ENCODE measurements at regions not wholly inside any gene's neighbourhood (a gene's known extent, or its start where the extent isn't known, plus 50 kb on each side); places are given as distances from the start of the nearest gene placed in this dataset.
"Not testable (repeated sequence)": the region's sequence is repeated elsewhere in the genome, so short reads cannot be mapped to it uniquely, and the experiment has no call there.

DNA sequence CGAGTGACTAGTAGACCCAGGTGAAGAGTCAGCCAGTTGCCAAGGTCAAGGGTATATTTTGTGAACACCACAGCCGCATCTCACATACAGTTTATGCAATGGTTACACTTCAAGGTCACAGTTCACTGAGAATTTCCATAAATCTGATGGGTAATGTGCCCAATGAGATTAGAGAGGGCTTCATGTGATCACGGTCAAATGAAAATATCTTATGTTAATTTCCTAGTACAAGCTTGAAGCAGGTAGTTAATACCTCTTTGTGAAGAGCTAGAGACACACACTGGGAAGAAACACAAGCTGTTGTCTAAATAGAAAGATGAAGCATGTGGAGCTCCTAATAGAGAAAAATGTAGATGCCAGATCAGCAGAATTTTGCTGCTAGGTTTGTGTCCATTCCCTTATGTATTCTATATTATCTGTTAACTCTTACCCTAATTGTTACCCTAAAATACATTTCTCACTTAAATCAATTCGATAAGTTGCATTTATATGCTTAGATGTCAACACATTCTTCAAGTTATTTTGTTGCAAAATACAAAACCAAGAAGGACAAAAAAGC is 136.0 kb downstream of the NR2F2 start:
- intact Hi-C loops (cut with micrococcal nuclease), result no loop called here

- intact Hi-C loops (cut with micrococcal nuclease), result no loop called here
Measured at GRCh38 chr15:96468036-96468435, 137.5 kb downstream of the NR2F2 start.

DNA sequence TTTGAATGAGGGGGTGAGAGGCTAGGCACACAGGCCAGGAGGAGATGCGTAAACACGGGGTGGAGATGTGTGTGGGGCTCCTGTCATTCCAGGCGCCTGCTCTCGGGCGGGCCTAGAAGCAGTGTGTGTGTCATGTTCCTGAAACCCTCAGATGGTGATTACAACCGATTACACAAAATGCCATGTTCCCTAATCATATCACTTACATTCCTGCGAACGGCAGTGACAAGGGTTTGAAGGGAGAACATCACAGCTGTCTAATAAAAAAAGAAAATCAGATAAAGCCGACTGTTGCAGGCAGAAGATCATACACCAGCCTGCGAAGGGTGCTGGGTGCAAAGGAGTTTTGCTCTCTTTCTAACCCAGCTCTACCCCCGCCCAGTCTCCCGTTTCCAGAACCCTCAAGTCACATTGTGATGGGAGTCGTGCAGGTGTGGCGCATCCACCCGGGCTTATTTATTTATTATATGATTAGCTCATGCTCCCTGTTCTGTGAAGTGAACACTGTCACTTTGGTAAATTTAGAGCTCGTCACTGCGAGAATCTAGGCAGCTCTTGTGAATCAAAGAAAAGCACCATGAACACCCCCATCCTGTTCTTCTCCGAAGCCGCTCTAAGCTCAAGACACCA is 140.3 kb downstream of the NR2F2 start:
- intact Hi-C loops (cut with micrococcal nuclease), result no loop called here

DNA sequence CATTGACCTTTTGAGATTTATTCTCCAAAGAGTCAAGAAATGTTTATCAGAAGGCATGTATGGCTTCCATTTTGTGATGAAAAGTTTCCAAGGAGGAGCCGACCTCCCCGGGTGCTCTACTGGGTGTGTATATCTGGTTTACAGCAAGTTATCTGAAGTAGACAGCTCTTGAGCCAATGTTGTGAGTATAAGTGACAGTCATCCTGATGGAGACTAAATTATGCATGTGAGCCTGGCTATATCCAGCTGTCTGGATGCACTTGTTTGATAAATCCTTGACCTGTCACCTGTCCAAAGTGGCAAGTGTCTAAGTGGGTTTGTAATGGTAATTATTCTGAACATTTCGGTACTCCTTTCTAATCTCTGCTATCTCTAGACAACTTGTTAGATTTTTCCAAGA is 142.2 kb downstream of the NR2F2 start:
- intact Hi-C loops (cut with micrococcal nuclease), result no loop called here

- intact Hi-C loops (cut with micrococcal nuclease), result no loop called here
Measured at GRCh38 chr15:96473556-96473955, 143.1 kb downstream of the NR2F2 start.

- intact Hi-C loops (cut with micrococcal nuclease), result no loop called here
Measured at GRCh38 chr15:96474231-96474664, 143.7 kb downstream of the NR2F2 start.

DNA sequence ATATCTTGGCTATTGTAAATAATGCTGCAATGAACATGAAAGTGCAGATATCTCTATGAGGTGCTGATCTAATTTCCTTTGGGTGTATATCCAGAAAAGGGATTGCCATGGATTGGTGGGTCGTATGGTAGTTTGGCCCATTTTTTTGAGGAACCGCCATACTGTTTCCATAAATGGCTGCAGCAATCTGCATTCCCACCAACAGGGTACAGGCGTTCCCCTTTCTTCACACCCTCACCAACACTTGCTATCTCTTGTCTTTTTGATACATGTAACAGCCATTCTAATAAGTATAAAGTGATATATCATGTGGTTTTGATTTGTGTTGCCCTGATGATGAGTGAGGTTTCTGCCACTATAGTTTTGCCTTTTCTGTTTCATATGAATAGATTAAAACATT is 146.7 kb downstream of the NR2F2 start:
- intact Hi-C loops (cut with micrococcal nuclease), result no loop called here

DNA sequence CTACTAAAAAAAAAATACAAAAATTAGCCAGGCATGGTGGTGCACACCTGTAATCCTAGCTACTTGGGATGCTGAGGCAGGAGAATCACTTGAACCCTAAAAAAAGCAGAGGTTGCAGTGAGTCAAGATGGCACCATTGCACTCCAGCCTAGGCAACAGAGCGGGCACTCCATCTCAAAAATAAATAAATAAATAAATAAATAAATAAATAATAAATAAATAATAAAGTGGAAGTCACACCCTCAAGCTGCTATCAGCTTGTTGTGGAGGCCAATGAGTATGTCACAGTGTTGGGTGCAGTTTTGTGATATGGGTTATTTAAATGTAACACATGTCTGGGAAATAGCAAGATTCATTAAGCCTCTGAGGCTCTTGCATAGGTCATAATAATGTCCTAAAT is 153.9 kb downstream of the NR2F2 start:
- intact Hi-C loops (cut with micrococcal nuclease), result not testable (repeated sequence)

DNA sequence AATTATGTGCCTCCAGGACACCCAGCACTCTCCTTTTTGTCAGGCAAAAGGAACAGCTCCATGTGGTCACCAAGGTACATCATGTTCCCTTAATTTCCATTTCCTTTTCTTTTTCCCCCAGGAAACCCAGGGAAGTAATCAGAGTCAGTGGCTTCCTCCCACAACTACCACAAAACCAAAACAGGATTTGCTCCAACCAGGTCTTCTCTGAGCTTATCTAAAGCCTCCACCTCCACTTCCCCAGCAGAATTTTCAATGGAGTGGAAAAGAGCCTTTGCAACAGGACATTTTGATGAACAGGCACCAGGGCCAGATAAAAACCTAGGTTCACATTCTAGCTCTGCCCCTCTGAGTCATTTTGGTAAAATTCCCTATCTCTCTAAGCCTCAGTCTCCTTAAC is 154.3 kb downstream of the NR2F2 start:
- intact Hi-C loops (cut with micrococcal nuclease), result no loop called here

DNA sequence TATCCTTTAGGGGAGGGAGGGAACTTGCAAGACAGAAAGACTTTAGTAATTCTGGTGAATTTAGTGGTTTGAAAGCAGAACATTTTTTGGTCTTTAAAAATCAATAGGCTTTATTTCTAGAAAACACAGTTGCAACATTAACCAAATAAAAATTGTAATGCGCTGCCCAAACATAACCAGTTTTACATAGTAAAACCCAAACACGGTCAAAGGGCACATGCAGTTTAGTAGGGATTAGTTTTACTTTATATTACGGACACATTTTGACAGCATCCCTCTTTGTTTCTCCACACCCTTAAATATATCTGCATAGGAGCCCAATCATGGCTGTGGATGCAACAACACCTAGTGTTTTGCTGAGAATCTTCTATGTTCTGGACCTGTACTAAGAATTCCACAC is 156.7 kb downstream of the NR2F2 start:
- intact Hi-C loops (cut with micrococcal nuclease), result no loop called here

GRCh38 chr15:96491066-96491699 is 160.7 kb downstream of the NR2F2 start:
- intact Hi-C loops (cut with micrococcal nuclease), result not testable (repeated sequence)

- intact Hi-C loops (cut with micrococcal nuclease), result not testable (repeated sequence)
Measured at GRCh38 chr15:96491700-96492644, 161.5 kb downstream of the NR2F2 start.

- intact Hi-C loops (cut with micrococcal nuclease), result no loop called here
Measured at GRCh38 chr15:96494505-96494904, 164.0 kb downstream of the NR2F2 start.

- intact Hi-C loops (cut with micrococcal nuclease), result no loop called here
Measured at GRCh38 chr15:96495386-96495785, 164.9 kb downstream of the NR2F2 start.

DNA sequence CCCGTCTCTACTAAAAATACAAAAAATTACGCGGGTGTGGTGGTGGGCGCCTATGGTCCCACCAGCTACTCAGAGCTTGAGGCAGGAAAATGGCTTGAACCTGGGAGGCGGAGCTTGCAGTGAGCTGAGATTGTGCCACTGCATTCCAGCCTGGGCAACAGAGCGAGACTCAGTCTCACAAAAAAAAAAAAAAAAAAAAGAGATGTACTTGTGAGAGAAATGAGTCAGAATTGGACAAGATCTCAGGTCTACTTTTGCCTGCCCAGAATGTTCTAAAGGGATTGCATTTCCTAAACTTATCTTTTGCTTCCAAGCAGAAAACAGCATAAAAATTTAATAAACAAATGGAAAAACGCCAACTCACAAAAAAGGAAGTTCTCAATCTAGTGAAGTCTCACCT is 167.5 kb downstream of the NR2F2 start:
- intact Hi-C loops (cut with micrococcal nuclease), result no loop called here

DNA sequence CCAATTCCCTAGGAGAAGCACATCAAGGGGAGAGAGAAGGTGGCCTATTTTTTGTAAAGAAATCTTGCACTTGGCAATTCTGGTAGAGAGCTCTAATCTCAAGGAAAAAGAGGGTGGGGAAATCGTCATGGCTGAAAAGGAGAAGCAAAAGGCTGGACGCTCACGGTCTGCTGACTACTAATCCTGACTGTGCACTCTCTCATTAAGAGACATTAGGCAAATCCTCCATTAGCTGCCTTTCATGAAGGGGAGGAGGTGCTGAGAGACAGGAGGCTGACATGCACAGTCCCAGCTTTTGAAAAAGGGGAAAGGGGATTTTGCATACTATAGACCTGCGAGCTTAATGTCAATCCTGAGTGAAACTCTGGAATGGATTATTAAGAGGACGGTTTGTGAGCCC is 170.0 kb downstream of the NR2F2 start:
- intact Hi-C loops (cut with micrococcal nuclease), result no loop called here

DNA sequence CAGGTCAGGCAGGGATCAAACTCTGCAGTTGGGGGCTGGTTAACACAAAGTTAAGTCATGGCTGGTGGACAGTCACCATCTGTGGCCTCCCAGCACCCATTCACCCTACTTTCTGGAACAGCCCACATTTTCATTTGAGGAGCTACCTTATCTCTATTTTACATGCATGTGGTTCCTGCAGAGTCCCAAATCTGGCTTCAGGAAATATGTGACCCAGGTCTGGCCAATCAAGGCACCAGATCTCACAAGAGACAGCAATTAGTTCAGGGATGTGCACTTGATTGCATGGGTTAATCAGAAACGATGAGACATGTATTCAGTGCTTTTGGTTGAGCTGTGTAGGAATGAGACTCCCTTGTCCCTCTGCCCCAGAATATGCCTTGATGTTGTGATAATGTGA is 170.9 kb downstream of the NR2F2 start:
- intact Hi-C loops (cut with micrococcal nuclease), result no loop called here

DNA sequence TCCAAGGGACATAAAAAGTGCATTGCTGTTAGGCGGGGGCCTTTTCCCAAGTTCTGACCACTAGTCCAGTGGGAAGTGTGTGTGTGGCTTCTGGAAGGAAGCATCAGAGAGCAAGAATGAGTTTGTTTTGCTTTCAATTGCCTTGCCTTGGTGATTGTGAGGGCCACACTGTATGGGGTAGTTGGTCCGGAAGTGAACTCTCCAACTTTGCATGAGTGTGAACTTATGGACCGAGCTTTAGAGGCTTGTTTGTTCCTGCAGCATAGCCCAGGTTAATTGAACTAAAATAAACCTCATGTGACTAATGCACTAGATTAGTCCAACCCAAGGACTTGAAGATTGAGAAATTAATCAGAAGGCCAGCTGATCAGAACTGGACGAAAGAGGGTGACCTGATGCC is 171.7 kb downstream of the NR2F2 start:
- intact Hi-C loops (cut with micrococcal nuclease), result no loop called here

DNA sequence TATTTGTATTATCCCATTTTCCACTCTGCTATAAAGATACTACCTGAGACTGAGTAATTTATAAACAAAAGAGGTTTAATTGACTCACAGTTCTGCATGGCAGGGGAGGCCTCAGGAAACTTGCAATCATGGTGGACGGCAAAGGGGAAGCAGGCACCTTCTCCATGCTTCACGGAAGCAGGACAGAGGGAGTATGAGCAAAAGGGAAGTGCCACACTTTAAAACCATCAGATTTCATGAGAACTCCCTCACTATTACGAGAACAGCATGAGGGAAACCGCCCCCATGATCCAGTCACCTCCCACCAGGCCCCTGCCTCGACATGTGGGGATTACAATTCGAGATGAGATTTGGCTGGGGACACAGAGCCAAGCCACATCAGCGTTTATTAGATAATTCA is 172.8 kb downstream of the NR2F2 start:
- intact Hi-C loops (cut with micrococcal nuclease), result no loop called here

DNA sequence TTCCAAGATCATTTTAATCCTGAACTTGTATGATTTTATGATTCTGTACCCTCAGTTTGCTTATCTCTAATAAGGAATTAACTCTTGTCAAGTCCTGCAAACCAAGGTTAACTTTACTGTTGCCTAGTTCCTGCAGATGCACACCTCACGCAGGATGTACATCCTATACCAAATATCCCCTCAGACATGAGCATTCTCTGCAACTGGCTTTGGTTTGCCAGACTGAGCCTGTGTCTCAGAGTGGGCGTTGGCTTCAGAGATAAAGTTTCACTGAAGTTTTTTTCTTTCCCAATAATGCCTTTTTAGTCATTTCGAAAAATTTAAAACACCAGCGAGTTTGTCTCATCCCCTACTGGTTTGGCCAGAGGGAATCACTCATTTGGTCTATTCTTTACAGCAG is 173.9 kb downstream of the NR2F2 start:
- intact Hi-C loops (cut with micrococcal nuclease), result no loop called here

DNA sequence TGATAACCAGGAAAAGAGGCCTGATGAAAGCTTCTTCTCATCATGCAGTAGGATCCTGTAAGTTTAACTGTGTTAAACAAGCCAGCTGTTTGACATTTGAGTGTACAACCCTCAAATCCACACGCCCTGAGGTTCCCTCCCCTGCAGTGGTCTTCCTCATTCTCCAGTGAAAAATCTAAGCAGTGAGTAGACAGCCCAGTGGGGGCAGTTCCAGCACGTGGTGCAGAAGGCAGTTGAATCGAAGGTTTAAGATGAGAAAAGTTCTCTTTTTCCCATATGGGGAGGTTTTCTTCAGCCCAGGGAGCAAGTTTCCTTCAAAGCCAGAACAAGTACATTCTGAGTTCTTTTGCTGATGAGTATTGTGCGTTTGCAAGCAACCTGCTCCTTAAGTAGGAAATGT is 174.5 kb downstream of the NR2F2 start:
- intact Hi-C loops (cut with micrococcal nuclease), result no loop called here

Measured in T-helper 2 cell treated with Interferon-gamma antibody and Interleukin-4, amounts not matched to agents 100 ng/mL and 5 ng/mL, for 36 hours (primary cell).